ENCODE measurements at regions not wholly inside any gene's neighbourhood (a gene's known extent, or its start where the extent isn't known, plus 50 kb on each side); places are given as distances from the start of the nearest gene placed in this dataset.

- TF ChIP-seq CTCF (conservative IDR thresholded peaks at IDR 0.05): no peak
- H3K27ac ChIP-seq: no peak overlapping the region
These were observed 93.2 kb upstream of the CBLN2 start for GRCh38 chr18:72637299-72637698.

- no peak for TF ChIP-seq CTCF (conservative IDR thresholded peaks at IDR 0.05)
- no peak overlapping the region for H3K27ac ChIP-seq
These were observed 92.5 kb upstream of the CBLN2 start for GRCh38 chr18:72636611-72637010.

- H3K27ac ChIP-seq: no peak overlapping the region
- TF ChIP-seq CTCF (conservative IDR thresholded peaks at IDR 0.05): peak; percentile 69
These were observed 90.4 kb upstream of the CBLN2 start for GRCh38 chr18:72634500-72634899.

- no peak for TF ChIP-seq CTCF (conservative IDR thresholded peaks at IDR 0.05)
- H3K27ac ChIP-seq: no peak overlapping the region
These were observed 86.8 kb upstream of the CBLN2 start for GRCh38 chr18:72630991-72631390.

- TF ChIP-seq CTCF (conservative IDR thresholded peaks at IDR 0.05): no peak
- H3K27ac ChIP-seq: no peak overlapping the region
These were observed 79.3 kb upstream of the CBLN2 start for GRCh38 chr18:72623444-72623843.

- H3K27ac ChIP-seq: no peak overlapping the region
- TF ChIP-seq CTCF (conservative IDR thresholded peaks at IDR 0.05): no peak
These were observed 69.4 kb upstream of the CBLN2 start for GRCh38 chr18:72613534-72613930.

- no peak overlapping the region for H3K27ac ChIP-seq
- TF ChIP-seq CTCF (conservative IDR thresholded peaks at IDR 0.05): no peak
These were observed 68.9 kb upstream of the CBLN2 start for GRCh38 chr18:72612894-72613533.

Measured in VCaP (cell line).